Tibial nerve (tissue), 4 donors: ENCODE measurements at regions not wholly inside any gene's neighbourhood (a gene's known extent, or its start where the extent isn't known, plus 50 kb on each side); places are given as distances from the start of the nearest gene placed in this dataset.
"Not testable (repeated sequence)": the region's sequence is repeated elsewhere in the genome, so short reads cannot be mapped to it uniquely, and the experiment has no call there.

ENCODE experiments used
- DNase-seq, 2 donors: peaks; one replicate each; pipeline ENCODE4 v3.0.0-alpha.2; 2019; ENCODE audit warnings: low spot score in 2 of 2
- H3K27ac ChIP-seq, 4 donors: fragments of 200-600 bp; sonication (generic) in 3 of 4; one replicate each; pipeline ENCODE4 v1.5.1; 2017 to 2019; ENCODE audit warnings: mild to moderate bottlenecking in 1 of 4
- H3K27me3 ChIP-seq, 2 donors: fragments of 200-600 bp; sonication (generic) in 1 of 2; one replicate each; pipeline versions ENCODE4 v1.5.1 to v1.6.0; 2017 to 2019
- H3K36me3 ChIP-seq, 3 donors: fragments of 200-600 bp; sonication (generic); one replicate each; pipeline ENCODE4 v1.5.1; 2018 to 2019
- H3K4me1 ChIP-seq, 4 donors: fragments of 200-600 bp; sonication (generic) in 3 of 4; one replicate each; pipeline ENCODE4 v1.5.1; 2017 to 2019
- H3K4me3 ChIP-seq, 4 donors: fragments of 200-600 bp; sonication (generic) in 3 of 4; one replicate each; pipeline ENCODE4 v1.5.1; 2017 to 2019; ENCODE audit warnings: mild to moderate bottlenecking in 1 of 4, moderate library complexity in 1 of 4
- H3K9me3 ChIP-seq, 4 donors: fragments of 200-600 bp; sonication (generic) in 3 of 4; one replicate each; pipeline ENCODE4 v1.5.1; 2017 to 2019
- CTCF ChIP-seq, 5 experiments: fragments of 200-600 bp in 3 of 5; fragments of 450-650 bp in 2 of 5; sonication (generic) in 3 of 5; IDR thresholded peaks; one replicate each; pipeline ENCODE4 v1.5.1; 2016 to 2019; ENCODE audit warnings: antibody characterized with exemption in 5 of 5, mild to moderate bottlenecking in 3 of 5, moderate library complexity in 2 of 5
- EP300 ChIP-seq, 2 donors: sonication (generic); formaldehyde crosslinking; IDR thresholded peaks; one replicate each; pipeline ENCODE4 v1.6.1; 2017; ENCODE audit warnings: antibody characterized with exemption in 2 of 2, mild to moderate bottlenecking in 1 of 2
- POLR2A ChIP-seq, 2 donors: fragments of 450-650 bp; IDR thresholded peaks; one replicate each; pipeline ENCODE4 v1.6.1; 2017; ENCODE audit warnings: antibody characterized with exemption in 2 of 2, mild to moderate bottlenecking in 2 of 2, moderate library complexity in 2 of 2
- WGBS, 2 donors: methylation state at CpG; one replicate each; pipeline ENCODE4 v1.1.5; 2018; 5-methylcytosine and 5-hydroxymethylcytosine counted together

- no peak for DNase-seq
- H3K4me3 ChIP-seq: no peak overlapping the region
- no peaks in the 10 kb centered on the region for H3K36me3 ChIP-seq
- H3K4me1 ChIP-seq: no peaks in the 10 kb centered on the region
- 74 to 84% methylated on average over 2 of the region's 2 CpGs for WGBS, 2 donors
- TF ChIP-seq POLR2A (IDR thresholded peaks at IDR 0.05) (no peak), EP300 (IDR thresholded peaks at IDR 0.05) (no peak), CTCF (IDR thresholded peaks at IDR 0.05) (no peak)
- H3K27me3 ChIP-seq: no peaks in the 10 kb centered on the region
- H3K27ac ChIP-seq: no peak overlapping the region
- peaks cover 0 to 61% (median 3%) of the 10 kb centered on the region in 4 donors for H3K9me3 ChIP-seq
Observed at GRCh38 chr1:2953688-2954285, 67.5 kb upstream of the ACTRT2 start.

DNA sequence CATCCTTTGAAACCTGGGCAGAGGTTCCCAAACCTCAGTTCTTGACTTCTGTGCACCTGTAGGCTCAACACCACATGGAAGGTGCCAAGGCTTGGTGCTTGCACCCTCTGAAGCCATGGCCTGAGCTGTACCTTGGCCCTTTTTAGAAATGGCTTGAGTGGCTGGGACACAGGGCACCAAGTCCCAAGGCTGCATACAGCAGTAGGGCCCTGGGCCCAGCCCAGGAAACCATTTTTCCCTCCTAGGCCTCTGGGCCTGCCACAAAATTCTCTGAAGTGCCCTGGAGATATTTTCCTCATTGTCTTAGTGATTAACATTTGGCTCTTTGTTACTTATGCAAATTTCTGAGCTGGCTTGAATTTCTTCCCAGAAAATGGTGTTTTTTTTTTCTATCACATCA is 65.6 kb upstream of the ACTRT2 start:
- Histone ChIP-seq H3K36me3 (no peaks in the 10 kb centered on the region), H3K27ac (no peak overlapping the region), H3K27me3 (no peaks in the 10 kb centered on the region), H3K4me1 (no peaks in the 10 kb centered on the region), H3K4me3 (no peak overlapping the region), H3K9me3 (peaks cover 0 to 67% (median 3%) of the 10 kb centered on the region in 4 donors)
- no peak for DNase-seq
- no peak for TF ChIP-seq EP300 (IDR thresholded peaks at IDR 0.05)
- TF ChIP-seq POLR2A (IDR thresholded peaks at IDR 0.05): no peak
- no peak for TF ChIP-seq CTCF (IDR thresholded peaks at IDR 0.05)

DNA sequence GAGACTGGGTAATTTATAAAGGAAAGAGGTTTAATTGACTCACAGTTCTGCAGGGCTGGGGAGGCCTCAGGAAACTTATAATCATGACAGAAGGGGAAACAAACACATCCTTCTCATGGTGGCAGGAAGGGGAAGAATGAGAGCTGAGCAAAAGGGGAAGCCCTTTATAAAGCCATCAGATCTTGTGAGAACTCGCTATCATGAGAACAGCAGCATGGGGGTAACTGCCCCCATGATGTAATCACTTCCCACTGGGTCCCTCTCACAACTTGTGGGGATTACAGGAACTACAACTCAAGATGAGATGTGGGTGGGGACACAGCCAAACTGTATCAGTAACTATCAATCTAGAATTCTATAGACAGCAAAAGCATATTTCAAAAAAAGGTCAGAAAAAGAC is 64.7 kb upstream of the ACTRT2 start:
- 67 to 76% methylated on average over 1 of the region's 1 CpG for WGBS, 2 donors
- Histone ChIP-seq H3K27me3 (no peaks in the 10 kb centered on the region), H3K36me3 (no peaks in the 10 kb centered on the region), H3K27ac (no peak overlapping the region), H3K4me1 (no peaks in the 10 kb centered on the region), H3K9me3 (peaks cover 0 to 67% (median 3%) of the 10 kb centered on the region in 4 donors), H3K4me3 (no peak overlapping the region)
- DNase-seq: no peak
- no peak for TF ChIP-seq POLR2A (IDR thresholded peaks at IDR 0.05)
- no peak for TF ChIP-seq CTCF (IDR thresholded peaks at IDR 0.05)
- TF ChIP-seq EP300 (IDR thresholded peaks at IDR 0.05): no peak

- Histone ChIP-seq H3K27ac (no peak overlapping the region), H3K4me3 (no peak overlapping the region), H3K36me3 (no peaks in the 10 kb centered on the region), H3K4me1 (no peaks in the 10 kb centered on the region), H3K27me3 (no peaks in the 10 kb centered on the region), H3K9me3 (peaks cover 0 to 65% (median 3%) of the 10 kb centered on the region in 4 donors)
- no peak for TF ChIP-seq POLR2A (IDR thresholded peaks at IDR 0.05)
- no peak for TF ChIP-seq EP300 (IDR thresholded peaks at IDR 0.05)
- no peak for TF ChIP-seq CTCF (IDR thresholded peaks at IDR 0.05)
- no peak for DNase-seq
Observed at GRCh38 chr1:2957329-2957728, 63.9 kb upstream of the ACTRT2 start.

DNA sequence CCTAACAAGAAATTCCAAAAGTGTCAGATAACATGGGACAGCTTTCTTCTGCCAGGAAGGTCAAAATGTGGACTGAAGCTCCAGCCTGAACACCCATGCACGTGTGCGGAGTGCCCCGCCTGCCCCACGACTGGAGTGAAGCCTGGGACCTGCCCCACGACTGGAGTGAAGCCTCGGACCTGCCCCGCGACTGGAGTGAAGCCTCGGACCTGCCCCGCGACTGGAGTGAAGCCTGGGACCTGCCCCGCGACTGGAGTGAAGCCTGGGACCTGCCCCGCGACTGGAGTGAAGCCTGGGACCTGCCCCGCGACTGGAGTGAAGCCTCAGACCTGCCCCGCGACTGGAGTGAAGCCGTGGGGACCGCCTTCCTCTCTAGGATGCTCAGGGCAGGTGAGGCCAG is 61.4 kb upstream of the ACTRT2 start:
- not testable (repeated sequence) for H3K4me1 ChIP-seq, H3K36me3 ChIP-seq, H3K4me3 ChIP-seq, H3K27me3 ChIP-seq, DNase-seq, H3K27ac ChIP-seq
- WGBS, 2 donors: 81 to 85% methylated on average over 10 to 16 of the region's 21 CpGs
- peaks cover 0 to 39% (median 3%) of the 10 kb centered on the region in 4 donors for H3K9me3 ChIP-seq

DNA sequence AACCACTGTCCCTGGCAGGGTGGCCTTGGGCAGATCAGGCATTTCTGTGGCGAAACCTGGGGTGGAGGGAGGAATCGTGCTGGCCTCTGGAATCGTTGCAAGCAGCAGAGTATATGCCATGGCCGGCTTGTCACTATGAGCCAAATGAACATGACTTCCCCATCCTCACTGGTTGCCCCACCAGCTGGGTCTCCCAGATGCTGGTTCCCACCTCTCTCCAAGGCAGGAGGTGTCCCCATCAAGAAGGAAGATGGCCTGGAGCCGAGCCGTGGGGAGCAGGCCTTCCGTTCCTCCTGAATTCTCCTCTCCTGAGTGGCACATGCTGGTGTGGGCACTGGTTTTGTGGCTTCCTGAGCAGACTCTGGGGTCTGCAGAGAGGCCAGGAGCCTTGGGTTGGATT is 60.2 kb upstream of the ACTRT2 start:
- Histone ChIP-seq H3K4me3 (no peak overlapping the region), H3K4me1 (no peaks in the 10 kb centered on the region), H3K27ac (no peak overlapping the region), H3K36me3 (no peaks in the 10 kb centered on the region), H3K9me3 (peaks cover 0 to 27% (median 3%) of the 10 kb centered on the region in 4 donors), H3K27me3 (no peaks in the 10 kb centered on the region)
- no peak for DNase-seq
- 87 to 94% methylated on average over 7 of the region's 7 CpGs for WGBS, 2 donors
- TF ChIP-seq EP300 (IDR thresholded peaks at IDR 0.05) (no peak), POLR2A (IDR thresholded peaks at IDR 0.05) (no peak), CTCF (IDR thresholded peaks at IDR 0.05) (no peak)
